AG10803 (cell line): ENCODE measurements at regions not wholly inside any gene's neighbourhood (a gene's known extent, or its start where the extent isn't known, plus 50 kb on each side); places are given as distances from the start of the nearest gene placed in this dataset.

Source experiments
- DNase-seq: peaks from one replicate; pipeline ENCODE4 v3.0.0; 2010; ENCODE audit warnings: low read depth
- H3K4me3 ChIP-seq: 2 replicates; pipeline ENCODE4 v1.5.1; 2011; ENCODE audit warnings: mild to moderate bottlenecking, low read length, control low read depth
- CTCF ChIP-seq: conservative IDR thresholded peaks from 2 replicates; pipeline ENCODE4 v1.5.1; 2011; ENCODE audit warnings: mild to moderate bottlenecking, low read length, control low read depth, inconsistent platforms

- peak; percentile 5 for DNase-seq
- H3K4me3 ChIP-seq, result no peak overlapping the region
- no peak for TF ChIP-seq CTCF
Observed at GRCh38 chr9:87076825-87077224, 129.5 kb upstream of the GAS1 start.

GRCh38 chr9:87077986-87078385 is 130.7 kb upstream of the GAS1 start:
- H3K4me3 ChIP-seq, result no peak overlapping the region
- DNase-seq, result no peak
- no peak for TF ChIP-seq CTCF

- no peak for DNase-seq
- TF ChIP-seq CTCF, result no peak
- H3K4me3 ChIP-seq, result no peak overlapping the region
Observed at GRCh38 chr9:87080512-87081264, 133.4 kb upstream of the GAS1 start.

- H3K4me3 ChIP-seq, result no peak overlapping the region
- no peak for DNase-seq
- no peak for TF ChIP-seq CTCF
Observed at GRCh38 chr9:87081503-87081902, 134.2 kb upstream of the GAS1 start.

- no peak overlapping the region for H3K4me3 ChIP-seq
- no peak for DNase-seq
- TF ChIP-seq CTCF, result no peak
Observed at GRCh38 chr9:87083986-87084385, 136.7 kb upstream of the GAS1 start.

- DNase-seq, result no peak
- no peak for TF ChIP-seq CTCF
Observed at GRCh38 chr9:87084407-87084806, 137.1 kb upstream of the GAS1 start.

GRCh38 chr9:87085073-87085472 is 137.8 kb upstream of the GAS1 start:
- DNase-seq, result no peak

More at GRCh38 chr9:87084407-87084806, 137.1 kb upstream of the GAS1 start:
- H3K4me3 ChIP-seq, result no peak overlapping the region

More at GRCh38 chr9:87085073-87085472, 137.8 kb upstream of the GAS1 start:
- no peak overlapping the region for H3K4me3 ChIP-seq
- TF ChIP-seq CTCF, result no peak
